IMR-90 (cell line): ENCODE measurements at regions not wholly inside any gene's neighbourhood (a gene's known extent, or its start where the extent isn't known, plus 50 kb on each side); places are given as distances from the start of the nearest gene placed in this dataset.

Source experiments
- ATAC-seq: fragments of 200-7000 bp; cut with Tn5 transposase; 2 replicates; pipeline ENCODE4 v1.9.1; 2020; ENCODE audit warnings: low read depth, mild to moderate bottlenecking, moderate library complexity
- BruUV-seq: library from RNA; stranded (reverse); fragments of 400-500 nt; replicated peaks from 2 replicates; lab custom pipeline; 2021; lab: Mats Ljungman, UMichigan
- CTCF ChIA-PET: fragments of 300-600 bp; formaldehyde crosslinking; extraction: SDS; loops from one replicate; lab custom pipeline; 2021; ENCODE audit warnings: antibody characterized with exemption; lab: Yijun Ruan, JAX
- POLR2A ChIA-PET: fragments of 300-600 bp; sonication (Branson Sonifier 250); formaldehyde crosslinking; loops from one replicate; lab custom pipeline; 2022; ENCODE audit warnings: antibody characterized with exemption; ENCODE audit not compliant: unreplicated experiment; lab: Charles Lee
- DNase-seq: peaks from one replicate; pipeline ENCODE4 v3.0.0; 2013
- H2AFZ ChIP-seq: replicated peaks from 2 replicates; pipeline ENCODE3; 2013; ENCODE audit warnings: low read length, mild to moderate bottlenecking; ENCODE audit not compliant: poor library complexity
- H2AK5ac ChIP-seq: 2 replicates; pipeline ENCODE4 v1.6.1; 2013; ENCODE audit warnings: low read depth, low read length, inconsistent platforms
- H2AK9ac ChIP-seq: replicated peaks from 2 replicates; pipeline ENCODE3; 2013; ENCODE audit warnings: mild to moderate bottlenecking, low read depth, low read length, moderate library complexity; ENCODE audit not compliant: poor library complexity
- H2BK120ac ChIP-seq: 2 replicates; pipeline ENCODE4 v1.6.1; 2013; ENCODE audit warnings: low read depth, low read length, inconsistent platforms
- H2BK15ac ChIP-seq: 3 replicates; pipeline ENCODE4 v1.6.1; 2013; ENCODE audit warnings: low read depth, low read length, inconsistent platforms
- H2BK20ac ChIP-seq: 2 replicates; pipeline ENCODE4 v1.6.1; 2013; ENCODE audit warnings: low read depth, mild to moderate bottlenecking, inconsistent platforms, low read length, moderate library complexity
- H2BK5ac ChIP-seq: 2 replicates; pipeline ENCODE4 v1.6.1; 2013; ENCODE audit warnings: mild to moderate bottlenecking, low read depth, low read length, inconsistent platforms; ENCODE audit not compliant: poor library complexity, severe bottlenecking
- H3K14ac ChIP-seq: replicated peaks from 2 replicates; pipeline ENCODE4 v1.6.1; 2013; ENCODE audit warnings: low read depth, low read length, inconsistent platforms
- H3K18ac ChIP-seq: 2 replicates; pipeline ENCODE4 v1.6.1; 2013; ENCODE audit warnings: low read depth, low read length, control low read depth
- H3K23ac ChIP-seq: 2 replicates; pipeline ENCODE4 v1.6.1; 2013; ENCODE audit warnings: low read depth, low read length, inconsistent platforms
- H3K27ac ChIP-seq: 2 replicates; pipeline ENCODE4 v1.5.1; 2013; ENCODE audit warnings: mild to moderate bottlenecking, control low read depth, low read length; ENCODE audit not compliant: insufficient read depth
- H3K27me3 ChIP-seq: 2 replicates; pipeline ENCODE4 v1.6.1; 2013; ENCODE audit warnings: low read length; ENCODE audit not compliant: control insufficient read depth, insufficient read depth
- H3K36me3 ChIP-seq: 2 replicates; pipeline ENCODE4 v1.6.1; 2013; ENCODE audit warnings: low read length, mixed read lengths; ENCODE audit not compliant: control insufficient read depth, insufficient read depth
- H3K4ac ChIP-seq: 2 replicates; pipeline ENCODE4 v1.6.1; 2013; ENCODE audit warnings: low read depth, low read length, inconsistent platforms
- H3K4me1 ChIP-seq: 2 replicates; pipeline ENCODE4 v1.6.1; 2013; ENCODE audit warnings: low read length, mixed read lengths; ENCODE audit not compliant: control insufficient read depth, insufficient read depth
- H3K4me2 ChIP-seq: 2 replicates; pipeline ENCODE4 v1.6.1; 2013; ENCODE audit warnings: low read depth, mild to moderate bottlenecking, control low read depth, low read length, moderate library complexity
- H3K4me3 ChIP-seq: 2 replicates; pipeline ENCODE4 v1.5.1; 2013; ENCODE audit warnings: low read depth, mild to moderate bottlenecking, control low read depth, low read length, moderate library complexity; ENCODE audit not compliant: insufficient read depth
- H3K56ac ChIP-seq: 2 replicates; pipeline ENCODE4 v1.6.1; 2013; ENCODE audit warnings: low read length, inconsistent platforms; ENCODE audit not compliant: insufficient read depth; ENCODE audit errors: extremely low read depth
- H3K79me1 ChIP-seq, 2 experiments: 2 replicates each; pipeline ENCODE4 v1.6.1; 2013; ENCODE audit warnings: low read length in 2 of 2, inconsistent platforms in 1 of 2, low read depth in 1 of 2
- H3K9ac ChIP-seq: 2 replicates; pipeline ENCODE4 v1.6.1; 2013; ENCODE audit warnings: low read depth, low read length, control low read depth
- H3K9me1 ChIP-seq: 2 replicates; pipeline ENCODE4 v1.6.1; 2013; ENCODE audit warnings: low read length, inconsistent platforms; ENCODE audit not compliant: insufficient read depth
- H3K9me3 ChIP-seq: 2 replicates; pipeline ENCODE4 v1.6.1; 2013; ENCODE audit warnings: low read length; ENCODE audit not compliant: control insufficient read depth, insufficient read depth
- H4K20me1 ChIP-seq: 2 replicates; pipeline ENCODE4 v1.6.1; 2013; ENCODE audit warnings: low read length, inconsistent platforms; ENCODE audit not compliant: insufficient read depth
- H4K5ac ChIP-seq: 2 replicates; pipeline ENCODE4 v1.6.1; 2013; ENCODE audit warnings: mild to moderate bottlenecking, low read depth, low read length, control low read depth
- H4K8ac ChIP-seq, 2 experiments: 2 replicates each; pipeline ENCODE4 v1.6.1; 2013; ENCODE audit warnings: low read depth in 2 of 2, low read length in 2 of 2, control low read depth in 1 of 2, inconsistent platforms in 1 of 2
- H4K91ac ChIP-seq: 2 replicates; pipeline ENCODE4 v1.6.1; 2013; ENCODE audit warnings: low read depth, low read length, inconsistent platforms; ENCODE audit not compliant: insufficient read depth
- BHLHE40 ChIP-seq: fragments of 150-350 bp; IDR thresholded peaks from 2 replicates; pipeline ENCODE4 v1.6.1; 2016; ENCODE audit warnings: mild to moderate bottlenecking, low read depth, low read length
- CEBPB ChIP-seq: IDR thresholded peaks from 2 replicates; pipeline ENCODE4 v1.6.1; 2012; ENCODE audit warnings: low read depth, low read length, improper control_type of control experiment
- CHD1 ChIP-seq: IDR thresholded peaks from 2 replicates; pipeline ENCODE4 v1.6.1; 2012; ENCODE audit warnings: low read depth, low read length, improper control_type of control experiment
- ELK1 ChIP-seq: fragments of 150-350 bp; IDR thresholded peaks from 2 replicates; pipeline ENCODE4 v1.6.1; 2016; ENCODE audit warnings: low read depth, mild to moderate bottlenecking, low read length, moderate library complexity, borderline replicate concordance
- FOS ChIP-seq: fragments of 150-350 bp; IDR thresholded peaks from 2 replicates; pipeline ENCODE4 v1.6.1; 2016; ENCODE audit warnings: low read depth, low read length
- MAFK ChIP-seq: IDR thresholded peaks from 2 replicates; pipeline ENCODE4 v1.6.1; 2012; ENCODE audit warnings: low read depth, low read length, improper control_type of control experiment
- MAZ ChIP-seq: IDR thresholded peaks from 2 replicates; pipeline ENCODE4 v1.6.1; 2012; ENCODE audit warnings: low read depth, mild to moderate bottlenecking, low read length, improper control_type of control experiment, moderate library complexity, borderline replicate concordance
- MXI1 ChIP-seq: IDR thresholded peaks from 2 replicates; pipeline ENCODE4 v1.6.1; 2012; ENCODE audit warnings: low read depth, mild to moderate bottlenecking, low read length, moderate library complexity, borderline replicate concordance
- NFE2L2 ChIP-seq: fragments of 150-350 bp; IDR thresholded peaks from 2 replicates; pipeline ENCODE4 v1.6.1; 2016; ENCODE audit warnings: low read depth, mild to moderate bottlenecking, low read length
- RFX5 ChIP-seq: IDR thresholded peaks from 2 replicates; pipeline ENCODE4 v1.8.0; 2012; ENCODE audit warnings: low read depth, mild to moderate bottlenecking, low read length, moderate library complexity
- SMC3 ChIP-seq: fragments of 150-350 bp; IDR thresholded peaks from 2 replicates; pipeline ENCODE4 v1.6.1; 2016; ENCODE audit warnings: low read depth, mild to moderate bottlenecking, antibody characterized with exemption, low read length, moderate library complexity
- USF2 ChIP-seq: fragments of 150-350 bp; IDR thresholded peaks from 2 replicates; pipeline ENCODE4 v1.6.1; 2017; ENCODE audit warnings: mild to moderate bottlenecking, antibody characterized with exemption, low read length, low read depth
- WGBS, 2 experiments: methylation state at CpG; one replicate each; pipeline versions ENCODE4 v1.1.5 to v1.1.7; 2013; ENCODE audit warnings: missing lambda C conversion rate in 2 of 2; ENCODE audit not compliant: insufficient read length in 1 of 2; ENCODE audit errors: extremely low coverage in 2 of 2; 5-methylcytosine and 5-hydroxymethylcytosine counted together
- dilution Hi-C: fragments of 300-500 bp; cut with HindIII; formaldehyde crosslinking; loops from one replicate; pipeline ENCODE4 v1.14.3; 2018; ENCODE audit warnings: low sequenced_read_pairs; ENCODE audit not compliant: unreplicated experiment
- in situ Hi-C: fragments of 300-500 bp; cut with MboI; formaldehyde crosslinking; loops from 3 replicates; pipeline ENCODE4 v1.14.3; 2019; ENCODE audit warnings: low sequenced_read_pairs, inconsistent platforms, mixed read lengths
- intact Hi-C: fragments of 100-400 bp; cut with micrococcal nuclease; formaldehyde crosslinking; loops from 2 replicates; pipeline ENCODE4 v1.10.0; 2022
- TF ChIP-seq, protein P1 (sequence below): conservative IDR thresholded peaks from 2 replicates; pipeline ENCODE4 v1.5.1; 2012; ENCODE audit warnings: mild to moderate bottlenecking, low read depth, low read length, improper control_type of control experiment

DNA sequence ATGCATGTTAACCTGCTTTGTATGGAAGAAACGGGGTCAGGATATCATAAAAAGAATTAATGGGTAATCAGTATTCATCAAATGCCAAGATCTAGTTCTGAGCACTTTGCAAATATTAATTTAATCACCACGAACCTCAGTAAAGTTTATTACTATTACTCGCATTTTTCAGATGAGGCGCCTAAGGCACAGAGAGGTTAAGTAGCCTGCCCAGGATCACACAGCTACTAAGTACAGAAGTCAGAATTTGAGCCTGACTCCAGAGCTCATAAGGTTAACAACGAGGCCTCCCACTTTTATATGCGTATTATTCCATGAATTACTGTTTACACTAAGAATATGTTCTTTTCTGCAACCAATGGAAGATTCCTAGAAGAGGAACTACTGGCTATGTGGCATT, 109.6 kb upstream of the KLF13 start:
- no peaks in the 10 kb centered on the region for H4K20me1 ChIP-seq
- peaks cover 1% of the 10 kb centered on the region; the same call in 1 of the 2 replicates for H3K4me1 ChIP-seq
- H4K8ac ChIP-seq = no peak overlapping the region
- no TSS peak for BruUV-seq
- no peaks in the 10 kb centered on the region for H3K9me1 ChIP-seq
- H3K9ac ChIP-seq = no peak overlapping the region
- no CpG with 5 or more reads among the region's 6 CpGs for WGBS, 2 experiments
- no peaks in the 10 kb centered on the region for H3K9me3 ChIP-seq
- no peaks in the 10 kb centered on the region for H3K79me1 ChIP-seq
- no peak overlapping the region for H3K4ac ChIP-seq
- no peaks in the 10 kb centered on the region for H3K36me3 ChIP-seq
- peaks cover 17% of the 10 kb centered on the region for H3K27me3 ChIP-seq
- H3K56ac ChIP-seq = no peak overlapping the region
- no peak overlapping the region for H3K23ac ChIP-seq
- H3K18ac ChIP-seq = no peak overlapping the region
- ATAC-seq = no peak
- H4K5ac ChIP-seq = no peak overlapping the region
- H2BK15ac ChIP-seq = no peak overlapping the region
- no peak overlapping the region for H2BK120ac ChIP-seq
- no peak overlapping the region for H3K27ac ChIP-seq
- no peak overlapping the region for H2AK9ac ChIP-seq
- no peak overlapping the region for H2AFZ ChIP-seq
- no peak overlapping the region for H3K4me3 ChIP-seq
- H2AK5ac ChIP-seq = no peak overlapping the region
- no peak overlapping the region; the same call in 1 of the 2 replicates for H2BK20ac ChIP-seq
- no peak overlapping the region for H2BK5ac ChIP-seq
- H3K4me2 ChIP-seq = no peak overlapping the region
- intact Hi-C loops = loop anchor here (5.0 kb wide), 2 partner anchors 110 to 225 kb away; partner anchors contain the start of gene KLF13
- no peak for DNase-seq
- in situ Hi-C loops = no loop called here
- ChIA-PET POLR2A (no interaction called here), CTCF (no interaction called here)
- dilution Hi-C loops = no loop called here
- TF ChIP-seq CEBPB (no peak), MAFK (no peak), ELK1 (no peak), CHD1 (no peak), RFX5 (no peak), BHLHE40 (no peak), USF2 (no peak), FOS (no peak), MAZ (no peak), MXI1 (no peak), NFE2L2 (no peak), SMC3 (no peak)
- TF ChIP-seq, protein P1, sequence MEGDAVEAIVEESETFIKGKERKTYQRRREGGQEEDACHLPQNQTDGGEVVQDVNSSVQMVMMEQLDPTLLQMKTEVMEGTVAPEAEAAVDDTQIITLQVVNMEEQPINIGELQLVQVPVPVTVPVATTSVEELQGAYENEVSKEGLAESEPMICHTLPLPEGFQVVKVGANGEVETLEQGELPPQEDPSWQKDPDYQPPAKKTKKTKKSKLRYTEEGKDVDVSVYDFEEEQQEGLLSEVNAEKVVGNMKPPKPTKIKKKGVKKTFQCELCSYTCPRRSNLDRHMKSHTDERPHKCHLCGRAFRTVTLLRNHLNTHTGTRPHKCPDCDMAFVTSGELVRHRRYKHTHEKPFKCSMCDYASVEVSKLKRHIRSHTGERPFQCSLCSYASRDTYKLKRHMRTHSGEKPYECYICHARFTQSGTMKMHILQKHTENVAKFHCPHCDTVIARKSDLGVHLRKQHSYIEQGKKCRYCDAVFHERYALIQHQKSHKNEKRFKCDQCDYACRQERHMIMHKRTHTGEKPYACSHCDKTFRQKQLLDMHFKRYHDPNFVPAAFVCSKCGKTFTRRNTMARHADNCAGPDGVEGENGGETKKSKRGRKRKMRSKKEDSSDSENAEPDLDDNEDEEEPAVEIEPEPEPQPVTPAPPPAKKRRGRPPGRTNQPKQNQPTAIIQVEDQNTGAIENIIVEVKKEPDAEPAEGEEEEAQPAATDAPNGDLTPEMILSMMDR = no peak
- no peak overlapping the region for H4K91ac ChIP-seq
- H3K14ac ChIP-seq = no peak overlapping the region
